OCI-LY3 (cell line): ENCODE measurements at regions not wholly inside any gene's neighbourhood (a gene's known extent, or its start where the extent isn't known, plus 50 kb on each side); places are given as distances from the start of the nearest gene placed in this dataset.
"Not testable (repeated sequence)": the region's sequence is repeated elsewhere in the genome, so short reads cannot be mapped to it uniquely, and the experiment has no call there.

Experiments used
- H2AFZ ChIP-seq: fragments of 200-600, 300-600 bp; shearing (Covaris generic); 2 replicates; pipeline ENCODE4 v1.6.0; 2014; ENCODE audit warnings: antibody characterized with exemption, low read depth, low read length
- H3K27ac ChIP-seq: fragments of 200-600, 300-600 bp; sonication (generic); 2 replicates; pipeline ENCODE4 v1.5.1; 2014; ENCODE audit warnings: mild to moderate bottlenecking, low read length, moderate library complexity, mixed read lengths
- H3K27me3 ChIP-seq: fragments of 200-600, 300-600 bp; sonication (generic); 2 replicates; pipeline ENCODE4 v1.6.1; 2014; ENCODE audit warnings: low read depth, low read length, mixed read lengths
- H3K36me3 ChIP-seq: fragments of 200-600, 300-600 bp; sonication (generic); replicated peaks from 2 replicates; pipeline ENCODE3; 2014; ENCODE audit warnings: low read depth, low read length, mixed read lengths
- H3K4me1 ChIP-seq: fragments of 300-600, 200-600 bp; sonication (generic); 2 replicates; pipeline ENCODE4 v1.6.1; 2014; ENCODE audit warnings: low read length, mixed read lengths
- H3K4me2 ChIP-seq: fragments of 200-600, 300-600 bp; sonication (generic); 2 replicates; pipeline ENCODE4 v1.6.1; 2014; ENCODE audit warnings: low read length, mixed read lengths
- H3K4me3 ChIP-seq: fragments of 300-600, 200-600 bp; sonication (generic); 2 replicates; pipeline ENCODE4 v1.5.1; 2014; ENCODE audit warnings: antibody characterized with exemption, mild to moderate bottlenecking, low read length, moderate library complexity
- H3K79me2 ChIP-seq: fragments of 300-600, 200-600 bp; shearing (Covaris generic); 2 replicates; pipeline ENCODE4 v1.6.1; 2014; ENCODE audit warnings: mild to moderate bottlenecking, low read length, mixed read lengths
- H3K9ac ChIP-seq: fragments of 300-600, 200-600 bp; shearing (Covaris generic); 2 replicates; pipeline ENCODE4 v1.6.0; 2014; ENCODE audit warnings: mild to moderate bottlenecking, low read length, moderate library complexity
- H3K9me3 ChIP-seq: fragments of 200-600, 300-600 bp; shearing (Covaris generic); 2 replicates; pipeline ENCODE4 v1.6.1; 2014; ENCODE audit warnings: low read length, mixed read lengths; ENCODE audit not compliant: insufficient read depth
- H4K20me1 ChIP-seq: fragments of 200-600, 300-600 bp; sonication (generic); 2 replicates; pipeline ENCODE4 v1.6.1; 2016; ENCODE audit warnings: low read length, mixed read lengths; ENCODE audit not compliant: insufficient read depth
- CTCF ChIP-seq: fragments of 200-600, 300-600 bp; sonication (generic); IDR thresholded peaks from 2 replicates; pipeline ENCODE4 v1.5.1; 2014; ENCODE audit warnings: antibody characterized with exemption, low read length, low read depth
- EZH2phosphoT487 ChIP-seq: fragments of 200-600 bp; shearing (Covaris generic); IDR thresholded peaks from 2 replicates; pipeline ENCODE4 v1.6.1; 2018; ENCODE audit warnings: antibody characterized with exemption, mixed run types, low read depth

- Histone ChIP-seq H3K79me2 (no peaks in the 10 kb centered on the region), H3K4me3 (no peak overlapping the region), H3K9me3 (no peaks in the 10 kb centered on the region), H3K27me3 (no peaks in the 10 kb centered on the region), H4K20me1 (no peaks in the 10 kb centered on the region), H3K36me3 (no peaks in the 10 kb centered on the region), H3K27ac (no peak overlapping the region), H2AFZ (no peak overlapping the region), H3K9ac (no peak overlapping the region), H3K4me2 (no peak overlapping the region), H3K4me1 (no peaks in the 10 kb centered on the region)
- TF ChIP-seq CTCF (no peak), EZH2phosphoT487 (no peak)
Measured at GRCh38 chr11:100441086-100441485, 246.0 kb upstream of the ARHGAP42 start.

- Histone ChIP-seq H3K4me1 (no peaks in the 10 kb centered on the region), H3K9ac (no peak overlapping the region), H2AFZ (no peak overlapping the region), H3K79me2 (no peaks in the 10 kb centered on the region), H3K4me2 (no peak overlapping the region), H3K36me3 (no peaks in the 10 kb centered on the region), H3K4me3 (no peak overlapping the region), H4K20me1 (no peaks in the 10 kb centered on the region), H3K9me3 (no peaks in the 10 kb centered on the region), H3K27ac (no peak overlapping the region), H3K27me3 (no peaks in the 10 kb centered on the region)
- TF ChIP-seq EZH2phosphoT487, result no peak
- no peak for TF ChIP-seq CTCF
Measured at GRCh38 chr11:100442017-100442416, 245.1 kb upstream of the ARHGAP42 start.

GRCh38 chr11:100445231-100445735 lies 241.8 kb upstream of the ARHGAP42 start:
- no peak overlapping the region for H2AFZ ChIP-seq
- H3K9me3 ChIP-seq, result no peaks in the 10 kb centered on the region
- H3K27me3 ChIP-seq, result no peaks in the 10 kb centered on the region
- H3K79me2 ChIP-seq, result no peaks in the 10 kb centered on the region
- H3K9ac ChIP-seq, result no peak overlapping the region
- H3K4me2 ChIP-seq, result no peak overlapping the region
- no peaks in the 10 kb centered on the region for H4K20me1 ChIP-seq
- TF ChIP-seq EZH2phosphoT487, result no peak
- no peak overlapping the region for H3K27ac ChIP-seq
- H3K36me3 ChIP-seq, result no peaks in the 10 kb centered on the region
- H3K4me1 ChIP-seq, result no peaks in the 10 kb centered on the region
- no peak overlapping the region for H3K4me3 ChIP-seq

GRCh38 chr11:100451801-100452460 lies 235.2 kb upstream of the ARHGAP42 start:
- not testable (repeated sequence) for H3K9ac ChIP-seq, H3K4me2 ChIP-seq, H3K9me3 ChIP-seq, H3K27me3 ChIP-seq, H3K4me3 ChIP-seq, H3K27ac ChIP-seq, H3K4me1 ChIP-seq, H2AFZ ChIP-seq, H3K79me2 ChIP-seq, H3K36me3 ChIP-seq, H4K20me1 ChIP-seq

- Histone ChIP-seq H3K4me3 (no peak overlapping the region), H3K4me1 (no peaks in the 10 kb centered on the region), H3K36me3 (no peaks in the 10 kb centered on the region), H3K27ac (no peak overlapping the region), H3K9me3 (no peaks in the 10 kb centered on the region), H3K4me2 (no peak overlapping the region), H3K79me2 (no peaks in the 10 kb centered on the region), H3K9ac (no peak overlapping the region), H3K27me3 (no peaks in the 10 kb centered on the region), H4K20me1 (no peaks in the 10 kb centered on the region), H2AFZ (no peak overlapping the region)
- TF ChIP-seq EZH2phosphoT487 (no peak), CTCF (no peak)
Measured at GRCh38 chr11:100459811-100460210, 227.3 kb upstream of the ARHGAP42 start.
